GM21619 (cell line): ENCODE measurements at regions not wholly inside any gene's neighbourhood (a gene's known extent, or its start where the extent isn't known, plus 50 kb on each side); places are given as distances from the start of the nearest gene placed in this dataset.

Experiments
- ATAC-seq: cut with Tn5 transposase; IDR thresholded peaks from one replicate; pipeline ENCODE4 v1.9.1; 2021; ENCODE audit not compliant: unreplicated experiment

DNA sequence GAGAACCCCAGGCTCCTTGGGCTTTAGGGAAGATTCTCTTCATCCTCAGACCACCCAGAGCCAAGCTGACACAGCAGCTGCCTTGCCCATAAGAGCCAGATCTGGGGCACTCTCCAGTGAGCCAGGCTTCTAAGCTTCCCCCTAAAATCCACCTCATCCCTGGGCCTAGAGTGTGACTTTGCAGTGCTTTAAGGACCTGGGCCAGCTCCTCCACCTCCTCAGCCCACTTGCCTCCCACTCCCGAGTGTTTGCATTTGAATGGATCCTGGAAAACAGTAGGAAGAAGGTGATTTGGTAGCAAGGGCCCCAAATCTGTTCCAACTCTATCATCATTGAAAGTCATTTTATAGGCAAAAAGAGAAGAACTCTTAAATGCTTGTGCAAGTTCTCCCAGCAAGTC, 108.7 kb upstream of the UBL3 start:
- ATAC-seq = no peak

- ATAC-seq = no peak
Observed at GRCh38 chr13:29958476-29958875, 108.1 kb upstream of the UBL3 start.

DNA sequence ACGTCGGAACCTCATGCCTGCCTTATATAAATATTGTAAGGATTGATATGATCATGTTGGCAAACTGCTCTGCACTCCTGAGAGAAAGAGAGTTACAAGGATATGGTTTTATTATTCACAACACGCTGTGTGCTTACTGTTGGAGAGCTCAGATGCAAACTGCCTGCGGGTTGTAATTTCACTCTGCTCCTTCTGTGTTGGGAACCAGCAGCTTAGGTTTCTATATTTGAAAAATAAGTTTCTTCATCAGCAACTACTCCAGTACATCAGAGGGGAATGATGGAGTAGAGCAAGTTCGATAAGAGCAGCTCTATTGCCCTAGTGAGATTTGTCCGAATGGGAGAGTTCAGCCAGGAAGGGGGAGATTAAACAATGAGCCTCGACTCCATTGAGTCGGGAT, 106.9 kb upstream of the UBL3 start:
- ATAC-seq = no peak

DNA sequence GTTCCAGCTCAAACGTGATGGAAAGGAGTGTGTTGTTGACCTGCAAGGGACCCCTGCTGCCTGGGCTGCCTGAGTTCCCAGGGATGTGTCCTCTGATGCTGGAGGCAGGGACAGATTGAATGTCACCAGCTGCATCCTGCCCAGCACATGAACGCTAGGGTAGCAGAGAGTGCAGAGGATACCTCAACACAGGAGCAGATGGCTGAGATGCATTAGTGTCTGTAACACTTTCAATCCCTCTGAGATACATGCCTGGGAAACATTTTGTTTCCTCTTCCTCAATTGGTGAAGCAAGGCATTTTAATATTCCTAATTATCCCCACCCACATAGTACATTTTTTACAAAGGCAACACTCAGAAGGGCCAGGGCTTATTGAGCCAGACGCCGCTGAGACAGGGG, 106.4 kb upstream of the UBL3 start:
- ATAC-seq = no peak

DNA sequence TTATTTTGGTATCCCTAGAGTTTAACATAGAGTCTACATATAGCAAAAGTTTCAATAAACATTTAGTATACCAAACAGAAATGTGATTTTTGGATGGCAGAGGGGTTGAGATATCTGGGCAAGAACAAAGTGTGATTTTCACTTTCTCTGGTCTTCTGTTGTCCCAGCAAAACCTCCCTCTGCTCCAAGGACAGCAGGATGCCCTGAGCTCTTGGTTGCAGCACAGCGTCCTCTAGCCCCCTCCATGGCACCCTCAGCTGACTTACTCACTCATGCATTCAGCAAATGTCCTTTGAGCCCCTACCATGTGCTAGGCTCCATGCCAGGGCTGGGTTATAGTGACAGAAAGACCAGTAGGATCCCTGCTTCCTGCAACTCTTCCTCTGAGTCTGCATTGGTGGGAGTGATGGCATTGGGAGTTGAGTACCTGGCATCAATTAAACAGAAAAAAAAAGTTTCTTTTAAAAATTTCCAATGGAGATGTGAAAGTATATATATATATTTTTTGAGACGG, 104.8 kb upstream of the UBL3 start:
- no peak for ATAC-seq

DNA sequence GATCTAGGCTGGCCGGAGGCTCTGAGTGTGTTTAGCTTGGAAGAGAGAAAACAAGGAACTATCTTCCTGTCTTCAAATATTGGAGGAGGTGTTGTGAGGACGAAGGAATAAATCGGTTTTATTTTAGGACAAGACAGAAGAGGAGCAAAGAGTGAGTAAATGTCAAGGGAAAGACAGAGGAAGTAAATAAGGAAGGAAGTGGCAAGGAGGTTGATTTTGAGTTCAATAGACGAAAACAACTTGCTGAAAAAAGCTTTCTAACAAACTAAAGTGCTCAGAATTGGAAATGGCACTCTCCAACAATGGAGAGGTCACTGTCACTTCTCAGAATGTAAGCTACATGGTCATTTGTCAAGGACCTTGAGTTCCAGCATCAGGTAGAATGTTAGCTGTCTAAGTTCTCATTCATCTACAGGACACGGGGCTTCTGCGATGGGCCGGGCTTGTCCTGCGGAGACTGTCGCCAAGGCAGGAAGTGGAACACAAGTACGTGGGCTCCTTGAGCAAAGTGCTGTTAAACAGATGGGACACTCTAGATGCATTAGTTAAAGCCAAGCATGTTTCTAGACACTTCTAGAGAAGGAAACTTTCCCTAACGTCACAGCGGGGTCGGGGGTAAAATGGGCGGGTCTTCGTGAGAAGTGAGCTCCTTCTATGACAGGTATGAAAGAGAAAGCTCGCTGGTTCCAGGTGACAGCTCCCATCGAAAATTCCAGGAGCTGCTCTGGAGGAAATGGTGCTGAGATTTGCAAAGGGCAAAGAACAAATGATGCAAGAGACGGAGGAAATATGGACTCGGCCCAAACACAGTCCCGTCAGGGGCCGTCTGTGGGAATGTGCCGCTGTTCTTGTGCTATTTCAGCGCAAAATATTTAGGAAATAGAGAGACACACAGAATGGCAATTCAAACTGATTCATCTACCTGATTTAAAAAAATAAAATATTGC, 103.9 kb upstream of the UBL3 start:
- ATAC-seq = no peak

GRCh38 chr13:29953542-29953941, 103.1 kb upstream of the UBL3 start:
- no peak for ATAC-seq

DNA sequence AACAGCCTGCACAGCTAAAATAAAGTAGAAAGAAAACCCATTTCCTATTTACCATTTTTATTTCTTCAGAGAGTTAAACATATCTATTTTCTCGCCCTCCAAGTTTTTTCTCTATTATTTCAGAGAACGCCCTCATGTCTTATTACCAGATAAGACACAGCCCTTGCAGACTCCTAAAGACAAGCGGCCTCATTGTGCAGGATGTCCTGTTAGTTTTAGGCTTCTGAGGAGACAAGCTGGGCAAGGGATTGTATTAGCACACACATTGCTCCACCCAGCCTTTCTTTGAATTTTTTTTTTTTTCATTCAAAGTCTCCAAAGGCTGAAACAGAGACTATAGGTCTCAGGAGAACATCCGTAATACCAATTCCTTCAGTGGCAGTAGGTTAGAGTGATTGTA, 101.8 kb upstream of the UBL3 start:
- ATAC-seq = no peak

DNA sequence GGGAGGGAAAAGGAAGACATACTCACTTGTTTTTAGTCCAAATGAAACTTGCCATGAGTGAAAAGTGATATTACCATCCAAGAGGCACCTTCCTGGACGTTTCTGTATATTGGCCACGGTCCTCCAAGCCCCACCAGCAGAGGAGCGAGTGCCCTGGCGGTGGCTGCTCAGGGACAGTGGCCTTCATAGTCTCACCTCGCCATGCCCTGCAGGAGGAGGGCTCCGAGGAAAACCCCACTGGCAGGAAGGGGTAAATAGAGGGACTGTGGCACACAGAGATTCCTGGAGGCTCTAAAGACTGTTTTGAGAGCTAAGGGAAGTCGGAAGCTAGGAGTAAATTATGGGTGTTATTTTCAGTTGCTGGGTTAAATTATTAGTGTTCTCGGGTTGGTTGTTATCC, 98.4 kb upstream of the UBL3 start:
- ATAC-seq = no peak

- ATAC-seq = no peak
Observed at GRCh38 chr13:29948244-29948643, 97.8 kb upstream of the UBL3 start.

- ATAC-seq = no peak
Observed at GRCh38 chr13:29947839-29948238, 97.4 kb upstream of the UBL3 start.

GRCh38 chr13:29946093-29946492, 95.7 kb upstream of the UBL3 start:
- no peak for ATAC-seq

- ATAC-seq = no peak
Observed at GRCh38 chr13:29943686-29944085, 93.3 kb upstream of the UBL3 start.

- no peak for ATAC-seq
Observed at GRCh38 chr13:29943273-29943672, 92.9 kb upstream of the UBL3 start.

DNA sequence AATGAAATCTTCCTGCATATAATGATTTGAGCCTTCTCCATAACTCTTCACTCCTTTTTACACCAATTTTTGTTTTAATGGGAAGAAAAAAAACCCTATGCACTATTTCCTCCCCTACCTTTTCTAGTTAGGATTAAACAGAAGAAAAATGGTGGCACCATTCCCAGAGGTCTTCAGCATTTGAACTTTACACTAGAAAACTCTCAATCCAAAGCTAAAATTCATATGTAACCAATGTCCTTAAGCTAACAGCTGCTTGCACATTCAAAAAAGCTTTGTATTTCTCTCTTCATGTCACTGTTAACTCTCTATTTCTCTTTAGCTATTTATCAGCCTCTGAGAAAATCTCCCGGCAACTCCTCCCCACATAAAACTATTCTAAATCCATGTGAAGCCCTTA, 90.3 kb upstream of the UBL3 start:
- ATAC-seq = no peak

DNA sequence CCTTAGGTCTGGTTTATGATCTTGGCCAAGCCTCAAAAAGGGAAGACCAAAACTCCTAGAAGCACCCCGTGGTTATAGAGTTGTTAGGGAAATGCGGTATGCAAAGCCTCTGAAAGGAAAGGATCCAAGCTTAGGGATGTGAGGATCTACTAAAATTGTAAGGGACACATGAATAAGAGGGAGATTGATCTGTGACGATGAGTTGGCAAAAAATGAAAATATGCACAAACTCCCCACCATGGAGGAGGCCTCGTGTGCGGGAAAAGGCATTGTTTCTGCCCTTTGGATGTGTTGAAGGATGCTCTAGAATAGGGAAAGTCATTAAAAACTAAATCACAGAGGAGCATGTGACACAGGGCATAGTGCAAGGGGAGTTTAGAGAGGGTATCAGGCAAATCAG, 88.7 kb upstream of the UBL3 start:
- ATAC-seq = no peak

GRCh38 chr13:29937841-29938240, 87.4 kb upstream of the UBL3 start:
- ATAC-seq = no peak

DNA sequence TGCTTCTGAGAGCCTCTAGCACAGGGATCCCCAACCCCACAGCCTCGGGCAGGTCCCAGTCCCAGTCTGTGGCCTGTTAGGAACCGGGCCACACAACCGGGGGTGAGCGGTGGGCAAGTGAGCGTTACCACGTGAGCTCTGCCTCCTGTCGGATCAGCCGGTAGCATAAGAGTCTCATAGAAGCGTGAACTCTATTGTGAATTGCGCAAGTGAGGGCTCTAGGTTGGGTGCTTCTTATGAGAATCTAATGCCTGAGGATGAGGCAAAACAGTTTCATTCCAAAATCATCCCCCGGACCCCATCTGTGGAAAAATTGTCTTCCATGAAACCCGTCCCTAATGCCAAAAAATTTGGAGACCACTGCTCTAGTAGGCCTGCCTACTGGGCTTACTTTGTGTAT, 87.0 kb upstream of the UBL3 start:
- no peak for ATAC-seq

- no peak for ATAC-seq
Observed at GRCh38 chr13:29936956-29937355, 86.5 kb upstream of the UBL3 start.

DNA sequence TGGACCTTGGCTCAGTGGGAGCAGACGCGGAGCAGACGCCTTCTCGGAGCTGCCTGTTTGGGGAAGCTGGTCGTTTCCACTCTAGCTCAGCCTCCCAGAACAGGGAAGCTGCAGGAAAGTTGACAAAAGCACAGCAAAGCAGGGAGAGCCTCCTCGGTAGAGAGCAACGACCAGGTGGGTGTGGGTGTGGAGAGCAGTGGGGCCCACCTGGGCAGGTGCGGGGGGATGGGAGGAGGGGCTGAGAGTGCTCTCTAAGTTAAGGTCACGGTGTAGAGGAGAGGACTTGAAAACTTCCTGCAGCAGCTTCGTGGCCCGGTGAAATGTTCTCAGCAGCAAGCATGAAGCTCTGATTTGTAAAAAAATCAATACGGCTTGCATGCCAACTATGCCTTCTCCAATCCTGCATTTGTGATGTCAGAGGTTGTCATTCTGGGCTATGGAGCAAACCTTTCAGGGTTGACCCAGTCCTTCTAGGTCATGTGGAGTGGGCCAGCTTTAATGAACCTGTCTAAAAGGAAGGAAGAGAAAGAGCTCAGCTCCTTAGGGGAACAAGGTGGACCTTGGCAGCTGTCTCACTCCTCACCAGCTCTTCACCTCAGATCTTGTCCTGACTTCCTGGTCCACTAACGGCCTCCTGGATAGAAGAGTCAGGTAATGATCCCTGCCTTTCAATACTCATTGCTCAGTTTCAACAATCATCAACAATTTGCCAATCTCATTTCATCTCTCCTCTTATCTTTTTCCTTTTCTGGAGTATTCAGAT, 85.8 kb upstream of the UBL3 start:
- no peak for ATAC-seq

GRCh38 chr13:29935309-29935981, 85.0 kb upstream of the UBL3 start:
- peak; percentile 96 for ATAC-seq
